ENCODE measurements at regions not wholly inside any gene's neighbourhood (a gene's known extent, or its start where the extent isn't known, plus 50 kb on each side); places are given as distances from the start of the nearest gene placed in this dataset.

- Histone ChIP-seq H3K36me3 (ENCODE audit: control insufficient read depth, insufficient read depth, low read length) (no peaks in the 10 kb centered on the region), H3K4me3 (ENCODE audit: low read depth, low read length) (no peak overlapping the region), H3K27me3 (ENCODE audit: control insufficient read depth, insufficient read depth, low read length) (no peaks in the 10 kb centered on the region)
- DNase-seq (ENCODE audit: low read depth): no peak
- TF ChIP-seq CTCF (IDR thresholded peaks at IDR 0.05; ENCODE audit: insufficient read depth, low read length, poor library complexity, severe bottlenecking): no peak
Measured at GRCh38 chr4:35734381-35735098, 509.8 kb downstream of the ARAP2 start.

GRCh38 chr4:35739308-35739707 lies 505.0 kb downstream of the ARAP2 start:
- DNase-seq (ENCODE audit: low read depth): no peak
- H3K36me3 ChIP-seq (ENCODE audit: control insufficient read depth, insufficient read depth, low read length): no peaks in the 10 kb centered on the region
- H3K27me3 ChIP-seq (ENCODE audit: control insufficient read depth, insufficient read depth, low read length): no peaks in the 10 kb centered on the region
- no peak overlapping the region for H3K4me3 ChIP-seq (ENCODE audit: low read depth, low read length)
- TF ChIP-seq CTCF (IDR thresholded peaks at IDR 0.05; ENCODE audit: insufficient read depth, low read length, poor library complexity, severe bottlenecking): no peak

GRCh38 chr4:35754047-35754446 lies 490.3 kb downstream of the ARAP2 start:
- TF ChIP-seq CTCF (IDR thresholded peaks at IDR 0.05; ENCODE audit: insufficient read depth, low read length, poor library complexity, severe bottlenecking): no peak
- H3K4me3 ChIP-seq (ENCODE audit: low read depth, low read length): no peak overlapping the region
- no peak for DNase-seq (ENCODE audit: low read depth)
- no peaks in the 10 kb centered on the region for H3K36me3 ChIP-seq (ENCODE audit: control insufficient read depth, insufficient read depth, low read length)
- H3K27me3 ChIP-seq (ENCODE audit: control insufficient read depth, insufficient read depth, low read length): no peaks in the 10 kb centered on the region

GRCh38 chr4:35757836-35758235 lies 486.5 kb downstream of the ARAP2 start:
- H3K4me3 ChIP-seq (ENCODE audit: low read depth, low read length): no peak overlapping the region
- H3K36me3 ChIP-seq (ENCODE audit: control insufficient read depth, insufficient read depth, low read length): no peaks in the 10 kb centered on the region
- no peak for DNase-seq (ENCODE audit: low read depth)
- TF ChIP-seq CTCF (IDR thresholded peaks at IDR 0.05; ENCODE audit: insufficient read depth, low read length, poor library complexity, severe bottlenecking): no peak
- H3K27me3 ChIP-seq (ENCODE audit: control insufficient read depth, insufficient read depth, low read length): no peaks in the 10 kb centered on the region

GRCh38 chr4:35760807-35761206 lies 483.5 kb downstream of the ARAP2 start:
- no peaks in the 10 kb centered on the region for H3K27me3 ChIP-seq (ENCODE audit: control insufficient read depth, insufficient read depth, low read length)
- H3K4me3 ChIP-seq (ENCODE audit: low read depth, low read length): no peak overlapping the region
- TF ChIP-seq CTCF (IDR thresholded peaks at IDR 0.05; ENCODE audit: insufficient read depth, low read length, poor library complexity, severe bottlenecking): no peak
- H3K36me3 ChIP-seq (ENCODE audit: control insufficient read depth, insufficient read depth, low read length): no peaks in the 10 kb centered on the region
- DNase-seq (ENCODE audit: low read depth): no peak

- H3K27me3 ChIP-seq (ENCODE audit: control insufficient read depth, insufficient read depth, low read length): no peaks in the 10 kb centered on the region
- no peak for DNase-seq (ENCODE audit: low read depth)
- no peaks in the 10 kb centered on the region for H3K36me3 ChIP-seq (ENCODE audit: control insufficient read depth, insufficient read depth, low read length)
- no peak for TF ChIP-seq CTCF (IDR thresholded peaks at IDR 0.05; ENCODE audit: insufficient read depth, low read length, poor library complexity, severe bottlenecking)
- no peak overlapping the region for H3K4me3 ChIP-seq (ENCODE audit: low read depth, low read length)
Measured at GRCh38 chr4:35771571-35771970, 472.7 kb downstream of the ARAP2 start.

All from kidney epithelial cell (primary cell).